HepG2 (cell line): ENCODE measurements at regions not wholly inside any gene's neighbourhood (a gene's known extent, or its start where the extent isn't known, plus 50 kb on each side); places are given as distances from the start of the nearest gene placed in this dataset.

ENCODE experiments used
- ATAC-seq: fragments of 200-7000 bp; cut with Tn5 transposase; 3 replicates; pipeline ENCODE4 v1.9.1; 2020; ENCODE audit warnings: mild to moderate bottlenecking, moderate library complexity
- BruUV-seq: library from RNA; stranded (reverse); fragments of 400-500 nt; replicated peaks from 2 replicates; lab custom pipeline; 2021; lab: Mats Ljungman, UMichigan
- CTCF ChIA-PET: fragments of 300-600 bp; formaldehyde crosslinking; extraction: SDS; loops from one replicate; lab custom pipeline; 2021; ENCODE audit warnings: low total read pairs, inconsistent platforms, low intra/inter-chr PET ratio; lab: Yijun Ruan, JAX
- POLR2A ChIA-PET: fragments of 350-600 bp; sonication (Branson Sonifier 250); formaldehyde crosslinking; loops from one replicate; lab custom pipeline; 2020; ENCODE audit warnings: antibody characterized with exemption, inconsistent platforms; lab: Yijun Ruan, JAX
- DNase-seq: peaks from one replicate; pipeline ENCODE4 v3.0.0-alpha.2; 2015; ENCODE audit warnings: low spot score
- FAIRE-seq: peaks from 3 replicates; lab custom pipeline; 2011; peaks lifted over from hg19 to GRCh38; lab: Jason Lieb, UNC
- H2AFZ ChIP-seq: one replicate; pipeline ENCODE4 v1.6.1; 2011; ENCODE audit warnings: low read length, inconsistent platforms
- H3K27ac ChIP-seq: fragments of 300-600 bp; 3 replicates; pipeline ENCODE4 v1.8.0; 2011; ENCODE audit warnings: mixed run types, mild to moderate bottlenecking, mixed read lengths, low read length, inconsistent platforms; ENCODE audit not compliant: insufficient read depth; ENCODE audit errors: extremely low read length
- H3K27me3 ChIP-seq, 2 experiments: fragments of 200-600 bp in 1 of 2; 2 replicates in 1 of 2; 3 replicates in 1 of 2; pipeline versions ENCODE4 v1.6.0 to v1.8.0; 2011; ENCODE audit warnings: low read length in 2 of 2, mild to moderate bottlenecking in 2 of 2, moderate library complexity in 2 of 2, inconsistent platforms in 1 of 2; ENCODE audit not compliant: insufficient read depth in 2 of 2, control insufficient read depth in 1 of 2
- H3K36me3 ChIP-seq, 2 experiments: fragments of 200-600 bp in 1 of 2; replicated peaks in 1 of 2; 2 replicates in 1 of 2; 3 replicates in 1 of 2; pipeline versions ENCODE4 v1.5.1 to v1.8.0; 2011; ENCODE audit warnings: low read length in 2 of 2, inconsistent platforms in 1 of 2; ENCODE audit not compliant: insufficient read depth in 2 of 2, control insufficient read depth in 1 of 2
- H3K4me1 ChIP-seq: 2 replicates; pipeline ENCODE4 v1.5.1; 2012; ENCODE audit warnings: low read length, inconsistent platforms; ENCODE audit not compliant: insufficient read depth
- H3K4me2 ChIP-seq: 2 replicates; pipeline ENCODE4 v1.6.0; 2011; ENCODE audit warnings: low read depth, low read length, inconsistent platforms
- H3K4me3 ChIP-seq, 3 experiments: fragments of 200-600 bp in 1 of 3; sonication (generic), shearing (Covaris generic) in 1 of 3; replicated peaks in 1 of 3; 2 replicates each; pipeline ENCODE4 v1.5.1; 2011 to 2016; ENCODE audit warnings: low read length in 3 of 3, inconsistent platforms in 2 of 3, low read depth in 2 of 3, mild to moderate bottlenecking in 2 of 3, control low read depth in 1 of 3, mixed read lengths in 1 of 3; ENCODE audit not compliant: insufficient read depth in 1 of 3
- H3K79me2 ChIP-seq: one replicate; pipeline ENCODE4 v1.6.1; 2011; ENCODE audit warnings: low read length, inconsistent platforms; ENCODE audit not compliant: insufficient read depth
- H3K9ac ChIP-seq: 2 replicates; pipeline ENCODE4 v1.6.0; 2011; ENCODE audit warnings: mild to moderate bottlenecking, low read depth, low read length, inconsistent platforms; ENCODE audit not compliant: insufficient read depth
- H3K9me3 ChIP-seq: 2 replicates; pipeline ENCODE4 v1.5.1; 2012; ENCODE audit warnings: mild to moderate bottlenecking, low read length
- H4K20me1 ChIP-seq: 2 replicates; pipeline ENCODE4 v1.6.0; 2011; ENCODE audit warnings: inconsistent platforms, mild to moderate bottlenecking, low read length, moderate library complexity; ENCODE audit not compliant: insufficient read depth
- ATF5 ChIP-seq: sonication (generic); formaldehyde crosslinking; IDR thresholded peaks from 2 replicates; pipeline ENCODE4 v1.4.0; 2020; ENCODE audit warnings: mild to moderate bottlenecking, low read depth, missing genetic modification reagents
- DNMT3B ChIP-seq: conservative IDR thresholded peaks from 2 replicates; pipeline ENCODE4 v1.6.1; 2016; ENCODE audit warnings: missing biosample characterization, control low read depth
- DR1 ChIP-seq: sonication (generic); formaldehyde crosslinking; IDR thresholded peaks from 2 replicates; pipeline ENCODE4 v1.8.0; 2021; ENCODE audit warnings: mild to moderate bottlenecking, missing genetic modification reagents, inconsistent platforms
- ERF ChIP-seq: IDR thresholded peaks from 2 replicates; pipeline ENCODE4 v1.6.1; 2018; ENCODE audit warnings: missing biosample characterization, missing genetic modification reagents
- GTF3A ChIP-seq: sonication (generic); formaldehyde crosslinking; conservative IDR thresholded peaks from 2 replicates; pipeline ENCODE4 v1.4.0; 2020; ENCODE audit warnings: mild to moderate bottlenecking, missing genetic modification reagents
- HDAC1 ChIP-seq: sonication (generic); formaldehyde crosslinking; IDR thresholded peaks from 2 replicates; pipeline ENCODE4 v1.5.1; 2020; ENCODE audit warnings: mild to moderate bottlenecking, missing genetic modification reagents
- IKZF1 ChIP-seq: fragments of 450-650 bp; IDR thresholded peaks from 2 replicates; pipeline ENCODE4 v1.7.1; 2016
- MZF1 ChIP-seq: sonication (generic); formaldehyde crosslinking; IDR thresholded peaks from 2 replicates; pipeline ENCODE4 v1.8.1; 2023; ENCODE audit warnings: mild to moderate bottlenecking, missing genetic modification reagents, borderline replicate concordance
- PHF5A ChIP-seq: IDR thresholded peaks from one replicate; pipeline ENCODE4 v1.6.1; 2018; ENCODE audit warnings: low read depth, missing genetic modification reagents; ENCODE audit not compliant: unreplicated experiment
- PRPF4 ChIP-seq: fragments of 200-400 bp; formaldehyde crosslinking; IDR thresholded peaks from 2 replicates; pipeline ENCODE4 v1.6.1; 2016; ENCODE audit warnings: low read length, low read depth; ENCODE audit not compliant: poor library complexity, severe bottlenecking
- SMARCC2 ChIP-seq: fragments of 450-650 bp; IDR thresholded peaks from 2 replicates; pipeline ENCODE4 v1.6.1; 2017; ENCODE audit warnings: antibody characterized with exemption, mild to moderate bottlenecking
- TCF7L2 ChIP-seq: IDR thresholded peaks from 2 replicates; pipeline ENCODE4 v1.6.1; 2011; ENCODE audit warnings: mild to moderate bottlenecking, low read depth, low read length, moderate library complexity
- YY1 ChIP-seq: IDR thresholded peaks from 2 replicates; pipeline ENCODE4 v1.6.1; 2011; ENCODE audit warnings: low read length, low read depth, moderate library complexity, mild to moderate bottlenecking; ENCODE audit not compliant: insufficient read depth, insufficient replicate concordance
- ZNF207 ChIP-seq: fragments of 450-650 bp; IDR thresholded peaks from 2 replicates; pipeline ENCODE4 v1.6.1; 2016; ENCODE audit warnings: antibody characterized with exemption, borderline replicate concordance
- ZNF260 ChIP-seq: sonication (generic); formaldehyde crosslinking; IDR thresholded peaks from 2 replicates; pipeline ENCODE4 v1.4.0; 2020; ENCODE audit warnings: missing genetic modification reagents, low read depth, mild to moderate bottlenecking, borderline replicate concordance
- ZNF276 ChIP-seq: sonication (generic); formaldehyde crosslinking; IDR thresholded peaks from 2 replicates; pipeline ENCODE4 v1.4.0; 2020; ENCODE audit warnings: mild to moderate bottlenecking, low read depth, missing genetic modification reagents
- ZNF382 ChIP-seq: sonication (generic); formaldehyde crosslinking; IDR thresholded peaks from 2 replicates; pipeline ENCODE4 v1.5.0; 2020; ENCODE audit warnings: missing genetic modification reagents, mild to moderate bottlenecking, borderline replicate concordance
- ZNF607 ChIP-seq: sonication (generic); formaldehyde crosslinking; IDR thresholded peaks from 2 replicates; pipeline ENCODE4 v1.5.1; 2020; ENCODE audit warnings: missing genetic modification reagents, mild to moderate bottlenecking, borderline replicate concordance
- ZNF775 ChIP-seq: sonication (generic); formaldehyde crosslinking; IDR thresholded peaks from 2 replicates; pipeline ENCODE4 v1.4.0; 2020; ENCODE audit warnings: missing genetic modification reagents, mild to moderate bottlenecking, moderate library complexity, borderline replicate concordance
- ZNF879 ChIP-seq: sonication (generic); formaldehyde crosslinking; IDR thresholded peaks from 2 replicates; pipeline ENCODE4 v1.8.1; 2023; ENCODE audit warnings: missing genetic modification reagents
- WGBS: methylation state at CpG from one replicate; pipeline ENCODE4 v1.1.6; 2017; ENCODE audit warnings: low lambda C conversion rate; 5-methylcytosine and 5-hydroxymethylcytosine counted together
- in situ Hi-C: cut with HindIII; loops from 2 replicates; pipeline ENCODE4 v1.10.0; 2017; ENCODE audit warnings: low pct_unique_long_range_greater_than_20kb; ENCODE audit not compliant: extremely low pct_ligation_motif_present
- intact Hi-C: fragments of 100-400 bp; cut with micrococcal nuclease; formaldehyde crosslinking; loops from one replicate; pipeline ENCODE4 v1.10.0; 2022; ENCODE audit not compliant: unreplicated experiment

- WGBS = 7% methylated on average over 5 of the region's 6 CpGs
- H3K4me2 ChIP-seq = no peak overlapping the region
- no peaks in the 10 kb centered on the region for H3K27me3 ChIP-seq
- intact Hi-C loops (no loop called here), in situ Hi-C loops (no loop called here)
- no peaks in the 10 kb centered on the region for H3K79me2 ChIP-seq
- H3K36me3 ChIP-seq = no peaks in the 10 kb centered on the region
- FAIRE-seq = no peak
- TF ChIP-seq PRPF4 = no peak
- no peak for TF ChIP-seq PHF5A
- TF ChIP-seq ATF5 (CRISPR knock-in tag) = no peak
- no peak for TF ChIP-seq ZNF276 (CRISPR knock-in tag)
- no peak overlapping the region for H3K4me3 ChIP-seq
- no peaks in the 10 kb centered on the region for H3K4me1 ChIP-seq
- H3K9me3 ChIP-seq = no peaks in the 10 kb centered on the region
- ATAC-seq = no peak
- no peaks in the 10 kb centered on the region for H4K20me1 ChIP-seq
- ChIA-PET CTCF (no interaction called here), POLR2A (no interaction called here)
- BruUV-seq = no TSS peak
- H3K9ac ChIP-seq = no peak overlapping the region
- H3K27ac ChIP-seq = no peak overlapping the region
- H2AFZ ChIP-seq = no peak overlapping the region
- DNase-seq = no peak
These were observed 399.6 kb downstream of the NLGN4X start for GRCh38 chrX:5829060-5829459.

GRCh38 chrX:5823903-5824302 lies 404.8 kb downstream of the NLGN4X start:
- in situ Hi-C loops = no loop called here

More at GRCh38 chrX:5823903-5824302, 404.8 kb downstream of the NLGN4X start:
- no peak for TF ChIP-seq SMARCC2
- no peak for TF ChIP-seq ZNF382 (CRISPR knock-in tag)
- no peak for TF ChIP-seq ZNF260 (CRISPR knock-in tag)
- TF ChIP-seq ZNF207 = no peak
- TF ChIP-seq ERF = no peak
- TF ChIP-seq ZNF775 (CRISPR knock-in tag) = no peak
- no peak for TF ChIP-seq GTF3A (CRISPR knock-in tag)
- TF ChIP-seq ZNF607 (CRISPR knock-in tag) = no peak
- no peak for TF ChIP-seq DNMT3B (CRISPR knock-in tag)
- TF ChIP-seq HDAC1 (CRISPR knock-in tag) = no peak
- TF ChIP-seq IKZF1 = no peak
- TF ChIP-seq TCF7L2 = no peak
- no peak for TF ChIP-seq YY1
- TF ChIP-seq MZF1 (CRISPR knock-in tag) = no peak
- no peak for TF ChIP-seq ZNF879 (CRISPR knock-in tag)
- TF ChIP-seq DR1 = no peak
- Histone ChIP-seq H3K4me3 (no peak overlapping the region), H2AFZ (no peak overlapping the region), H3K27ac (no peak overlapping the region), H3K4me1 (no peaks in the 10 kb centered on the region), H3K79me2 (no peaks in the 10 kb centered on the region), H4K20me1 (no peaks in the 10 kb centered on the region), H3K9me3 (no peaks in the 10 kb centered on the region), H3K27me3 (no peaks in the 10 kb centered on the region), H3K36me3 (no peaks in the 10 kb centered on the region), H3K9ac (no peak overlapping the region), H3K4me2 (no peak overlapping the region)
- ATAC-seq (no peak), FAIRE-seq (no peak), DNase-seq (no peak)
- intact Hi-C loops = no loop called here
- 62% methylated on average over 3 of the region's 6 CpGs for WGBS
- POLR2A ChIA-PET = no interaction called here
- no TSS peak for BruUV-seq
- CTCF ChIA-PET = no interaction called here
